ENCODE measurements at regions not wholly inside any gene's neighbourhood (a gene's known extent, or its start where the extent isn't known, plus 50 kb on each side); places are given as distances from the start of the nearest gene placed in this dataset.

GRCh38 chr19:16018106-16018755 is 58.1 kb upstream of the TPM4 start:
- intact Hi-C loops (cut with DNase I): no loop called here
- no peaks in the 10 kb centered on the region for H3K27me3 ChIP-seq
- DNase-seq: no peak

GRCh38 chr19:16018801-16019551 is 57.3 kb upstream of the TPM4 start:
- Histone ChIP-seq H3K36me3 (no peaks in the 10 kb centered on the region), H3K4me1 (no peaks in the 10 kb centered on the region), H3K4me3 (replicated peaks in 1 of 3) (no peak overlapping the region), H3K27me3 (no peaks in the 10 kb centered on the region), H3K9me3 (no peaks in the 10 kb centered on the region), H3K27ac (no peak overlapping the region)
- no peak for DNase-seq
- 68 to 69% methylated on average over 9 to 11 of the region's 13 CpGs for WGBS, 2 donors
- intact Hi-C loops (cut with DNase I): no loop called here
- no peak for TF ChIP-seq CTCF (IDR thresholded peaks at IDR 0.05)

More at GRCh38 chr19:16018106-16018755, 58.1 kb upstream of the TPM4 start:
- H3K4me1 ChIP-seq: no peaks in the 10 kb centered on the region
- H3K36me3 ChIP-seq: no peaks in the 10 kb centered on the region
- H3K4me3 ChIP-seq (replicated peaks in 1 of 3): no peak overlapping the region
- WGBS, 2 donors: 89 to 96% methylated on average over 4 to 13 of the region's 17 CpGs
- TF ChIP-seq POLR2A (IDR thresholded peaks at IDR 0.05): no peak
- TF ChIP-seq CTCF (IDR thresholded peaks at IDR 0.05): no peak
- no peaks in the 10 kb centered on the region for H3K9me3 ChIP-seq
- H3K27ac ChIP-seq: no peak overlapping the region

- no peak for DNase-seq
- Histone ChIP-seq H3K4me3 (replicated peaks in 1 of 3) (no peak overlapping the region), H3K4me1 (no peaks in the 10 kb centered on the region), H3K36me3 (no peaks in the 10 kb centered on the region), H3K27me3 (no peaks in the 10 kb centered on the region), H3K9me3 (no peaks in the 10 kb centered on the region), H3K27ac (no peak overlapping the region)
- TF ChIP-seq CTCF (IDR thresholded peaks at IDR 0.05): no peak
- TF ChIP-seq POLR2A (IDR thresholded peaks at IDR 0.05): no peak
- intact Hi-C loops (cut with DNase I): no loop called here
- 64 to 81% methylated on average over 11 to 13 of the region's 24 CpGs for WGBS, 2 donors
Measured at GRCh38 chr19:16019691-16020448, 56.4 kb upstream of the TPM4 start.

GRCh38 chr19:16021796-16022195 is 54.5 kb upstream of the TPM4 start:
- Histone ChIP-seq H3K27me3 (no peaks in the 10 kb centered on the region), H3K4me1 (no peaks in the 10 kb centered on the region), H3K9me3 (no peaks in the 10 kb centered on the region), H3K36me3 (no peaks in the 10 kb centered on the region), H3K27ac (no peak overlapping the region), H3K4me3 (replicated peaks in 1 of 3) (no peak overlapping the region)
- intact Hi-C loops (cut with DNase I): no loop called here
- TF ChIP-seq POLR2A (IDR thresholded peaks at IDR 0.05): no peak
- TF ChIP-seq CTCF (IDR thresholded peaks at IDR 0.05): no peak
- 72 to 73% methylated on average over 8 of the region's 8 CpGs for WGBS, 2 donors
- DNase-seq: no peak

- DNase-seq: no peak
- intact Hi-C loops (cut with DNase I): no loop called here
- Histone ChIP-seq H3K4me1 (no peaks in the 10 kb centered on the region), H3K4me3 (replicated peaks in 1 of 3) (no peak overlapping the region), H3K9me3 (no peaks in the 10 kb centered on the region), H3K27ac (no peak overlapping the region), H3K27me3 (no peaks in the 10 kb centered on the region), H3K36me3 (no peaks in the 10 kb centered on the region)
- TF ChIP-seq POLR2A (IDR thresholded peaks at IDR 0.05) (no peak), CTCF (IDR thresholded peaks at IDR 0.05) (no peak)
- WGBS, 2 donors: 46 to 62% methylated on average over 4 to 6 of the region's 8 CpGs
Measured at GRCh38 chr19:16022251-16022650, 54.0 kb upstream of the TPM4 start.
